Endothelial cell of umbilical vein (primary cell): ENCODE measurements at regions not wholly inside any gene's neighbourhood (a gene's known extent, or its start where the extent isn't known, plus 50 kb on each side); places are given as distances from the start of the nearest gene placed in this dataset.

ENCODE experiments used
- BruUV-seq: library from RNA; stranded (reverse); fragments of 400-500 nt; replicated peaks from 2 replicates; lab custom pipeline; 2021; lab: Mats Ljungman, UMichigan
- CTCF ChIA-PET: fragments of 300-600, 350-600 bp; sonication (Branson Sonifier 250); formaldehyde crosslinking; loops from one replicate; lab custom pipeline; 2021; ENCODE audit warnings: antibody characterized with exemption, inconsistent platforms; lab: Charles Lee
- POLR2A ChIA-PET: fragments of 300-600, 350-600 bp; sonication (Branson Sonifier 250); formaldehyde crosslinking; loops from one replicate; lab custom pipeline; 2021; ENCODE audit warnings: antibody characterized with exemption, inconsistent platforms; lab: Charles Lee
- DNase-seq: peaks from one replicate; pipeline ENCODE4 v3.0.0-alpha.2; 2011; ENCODE audit warnings: low read depth, low spot score
- FAIRE-seq: peaks from 2 replicates; lab custom pipeline; 2011; peaks lifted over from hg19 to GRCh38; lab: Jason Lieb, UNC
- H2AFZ ChIP-seq: 2 replicates; pipeline ENCODE4 v1.6.0; 2012; ENCODE audit warnings: low read depth, low read length, control low read depth, inconsistent platforms
- H3K27ac ChIP-seq: 2 replicates; pipeline ENCODE4 v1.5.1; 2011; ENCODE audit warnings: low read depth, mild to moderate bottlenecking, control low read depth, low read length, moderate library complexity; ENCODE audit not compliant: insufficient read depth
- H3K27me3 ChIP-seq, 2 experiments: 2 replicates each; pipeline versions ENCODE4 v1.6.0 to v1.6.1; 2011; ENCODE audit warnings: low read length in 2 of 2, mixed read lengths in 1 of 2; ENCODE audit not compliant: control insufficient read depth in 2 of 2, insufficient read depth in 2 of 2
- H3K36me3 ChIP-seq, 2 experiments: 2 replicates in 1 of 2; 3 replicates in 1 of 2; pipeline ENCODE4 v1.5.1; 2011; ENCODE audit warnings: low read length in 2 of 2, mild to moderate bottlenecking in 1 of 2, moderate library complexity in 1 of 2; ENCODE audit not compliant: control insufficient read depth in 2 of 2, insufficient read depth in 2 of 2; ENCODE audit errors: extremely low read depth in 1 of 2
- H3K4me1 ChIP-seq: 3 replicates; pipeline ENCODE4 v1.5.1; 2011; ENCODE audit warnings: mild to moderate bottlenecking, low read length; ENCODE audit not compliant: control insufficient read depth, insufficient read depth; ENCODE audit errors: extremely low read depth
- H3K4me2 ChIP-seq: 2 replicates; pipeline ENCODE4 v1.6.1; 2011; ENCODE audit warnings: low read length, control low read depth, mixed read lengths; ENCODE audit not compliant: insufficient read depth
- H3K4me3 ChIP-seq, 3 experiments: fragments of 200-600 bp in 1 of 3; sonication (generic), shearing (Covaris generic) in 1 of 3; replicated peaks in 1 of 3; 2 replicates each; pipeline ENCODE4 v1.5.1; 2011 to 2016; ENCODE audit warnings: control low read depth in 3 of 3, low read length in 3 of 3, mild to moderate bottlenecking in 2 of 3, inconsistent platforms in 1 of 3, low read depth in 1 of 3, moderate library complexity in 1 of 3; ENCODE audit not compliant: insufficient read depth in 1 of 3
- H3K79me2 ChIP-seq: 2 replicates; pipeline ENCODE4 v1.6.0; 2012; ENCODE audit warnings: low read length, inconsistent platforms; ENCODE audit not compliant: control insufficient read depth, insufficient read depth
- H3K9ac ChIP-seq: replicated peaks from 2 replicates; pipeline ENCODE3; 2011; ENCODE audit warnings: low read length, control low read depth; ENCODE audit not compliant: insufficient read depth; ENCODE audit errors: extremely low read depth
- H3K9me1 ChIP-seq: replicated peaks from 3 replicates; pipeline ENCODE4 v1.6.0; 2011; ENCODE audit warnings: mild to moderate bottlenecking, low read length; ENCODE audit not compliant: control insufficient read depth, insufficient read depth; ENCODE audit errors: extremely low read depth
- H3K9me3 ChIP-seq: replicated peaks from 2 replicates; pipeline ENCODE4 v1.5.1; 2012; ENCODE audit warnings: low read length, inconsistent platforms; ENCODE audit not compliant: control insufficient read depth, insufficient read depth
- H4K20me1 ChIP-seq: replicated peaks from 2 replicates; pipeline ENCODE3; 2011; ENCODE audit warnings: mild to moderate bottlenecking, low read length; ENCODE audit not compliant: control insufficient read depth, insufficient read depth; ENCODE audit errors: extremely low read depth
- EZH2 ChIP-seq: IDR thresholded peaks from 2 replicates; pipeline ENCODE4 v1.6.1; 2012; ENCODE audit warnings: borderline replicate concordance, low read depth, mild to moderate bottlenecking, moderate library complexity, low read length, inconsistent platforms; ENCODE audit not compliant: severe bottlenecking
- FOS ChIP-seq: IDR thresholded peaks from 2 replicates; pipeline ENCODE4 v1.6.1; 2011; ENCODE audit warnings: mild to moderate bottlenecking, low read length, moderate library complexity, borderline replicate concordance; ENCODE audit not compliant: insufficient read depth
- GATA2 ChIP-seq: IDR thresholded peaks from 2 replicates; pipeline ENCODE4 v1.7.0; 2011; ENCODE audit warnings: low read depth, mild to moderate bottlenecking, moderate library complexity, mixed read lengths, low read length; ENCODE audit not compliant: insufficient read length, insufficient read depth
- JUN ChIP-seq: IDR thresholded peaks from 2 replicates; pipeline ENCODE4 v1.6.1; 2011; ENCODE audit warnings: borderline replicate concordance, low read depth; ENCODE audit not compliant: insufficient read length, insufficient read depth
- MYC ChIP-seq: IDR thresholded peaks from one replicate; pipeline ENCODE4 v1.6.1; 2011; ENCODE audit warnings: mild to moderate bottlenecking, low read depth, low read length
- POLR2A ChIP-seq: IDR thresholded peaks from 2 replicates; pipeline ENCODE4 v1.6.1; 2012; ENCODE audit warnings: low read depth, mild to moderate bottlenecking, control low read depth, low read length
- POLR2AphosphoS5 ChIP-seq: IDR thresholded peaks from 2 replicates; pipeline ENCODE4 v1.6.1; 2012; ENCODE audit warnings: low read depth, mild to moderate bottlenecking, control low read depth, low read length, moderate library complexity; ENCODE audit not compliant: insufficient read depth
- dilution Hi-C: fragments of 300-500 bp; cut with MboI; formaldehyde crosslinking; loops from one replicate; pipeline ENCODE4 v1.15.0; 2019; ENCODE audit warnings: low sequenced_read_pairs; ENCODE audit not compliant: extremely low pct_ligation_motif_present
- intact Hi-C: fragments of 100-400 bp; cut with micrococcal nuclease; formaldehyde crosslinking; loops from one replicate; pipeline ENCODE4 v1.10.0; 2022
- TF ChIP-seq, protein P1 (sequence below), 2 donors: IDR thresholded peaks; 1 replicate in 1 of 2; 2 replicates in 1 of 2; pipeline ENCODE4 v1.5.1; 2011; ENCODE audit warnings: low read length in 2 of 2, mild to moderate bottlenecking in 2 of 2, moderate library complexity in 2 of 2, control low read depth in 1 of 2, inconsistent platforms in 1 of 2, low read depth in 1 of 2; ENCODE audit not compliant: insufficient read depth in 1 of 2; ENCODE audit errors: extremely low read depth in 1 of 2
- TF ChIP-seq, protein P2 (sequence below): IDR thresholded peaks from 2 replicates; pipeline ENCODE4 v1.6.1; 2011; ENCODE audit not compliant: insufficient read depth, insufficient read length

DNA sequence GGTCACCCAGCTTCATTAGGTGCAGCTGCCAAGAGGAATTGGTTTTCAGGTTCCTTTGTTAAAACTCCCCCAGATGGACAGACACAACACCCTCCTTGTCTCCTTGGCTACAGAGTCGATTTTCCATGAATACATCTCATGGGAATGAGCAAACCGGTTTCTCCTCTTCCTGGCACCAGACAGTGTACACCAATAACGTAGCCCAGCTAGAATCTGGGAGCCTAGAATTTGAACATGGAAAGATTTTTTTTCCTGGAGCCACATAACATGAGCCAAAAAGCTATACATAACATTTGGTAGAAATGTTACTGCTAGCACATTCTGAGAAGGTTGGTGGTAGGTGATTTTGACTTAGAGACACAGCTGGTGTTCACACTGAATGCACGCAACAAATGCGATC is 62.9 kb upstream of the SLC34A2 start:
- H3K9ac ChIP-seq: no peak overlapping the region
- POLR2A ChIA-PET: no interaction called here
- no TSS peak for BruUV-seq
- CTCF ChIA-PET: no interaction called here
- H3K4me2 ChIP-seq: no peak overlapping the region
- FAIRE-seq (no peak), DNase-seq (no peak)
- no peaks in the 10 kb centered on the region for H3K79me2 ChIP-seq
- H3K27me3 ChIP-seq: no peaks in the 10 kb centered on the region
- no peak overlapping the region for H2AFZ ChIP-seq
- no peak overlapping the region for H3K4me3 ChIP-seq
- H3K4me1 ChIP-seq: no peaks in the 10 kb centered on the region
- no peaks in the 10 kb centered on the region for H3K9me1 ChIP-seq
- intact Hi-C loops: no loop called here
- no peak overlapping the region for H3K27ac ChIP-seq
- H4K20me1 ChIP-seq: no peaks in the 10 kb centered on the region
- H3K36me3 ChIP-seq: no peaks in the 10 kb centered on the region
- TF ChIP-seq GATA2 (no peak), POLR2A (no peak), MYC (no peak), EZH2 (no peak), JUN (no peak), FOS (no peak), POLR2AphosphoS5 (no peak)
- TF ChIP-seq, protein P1, sequence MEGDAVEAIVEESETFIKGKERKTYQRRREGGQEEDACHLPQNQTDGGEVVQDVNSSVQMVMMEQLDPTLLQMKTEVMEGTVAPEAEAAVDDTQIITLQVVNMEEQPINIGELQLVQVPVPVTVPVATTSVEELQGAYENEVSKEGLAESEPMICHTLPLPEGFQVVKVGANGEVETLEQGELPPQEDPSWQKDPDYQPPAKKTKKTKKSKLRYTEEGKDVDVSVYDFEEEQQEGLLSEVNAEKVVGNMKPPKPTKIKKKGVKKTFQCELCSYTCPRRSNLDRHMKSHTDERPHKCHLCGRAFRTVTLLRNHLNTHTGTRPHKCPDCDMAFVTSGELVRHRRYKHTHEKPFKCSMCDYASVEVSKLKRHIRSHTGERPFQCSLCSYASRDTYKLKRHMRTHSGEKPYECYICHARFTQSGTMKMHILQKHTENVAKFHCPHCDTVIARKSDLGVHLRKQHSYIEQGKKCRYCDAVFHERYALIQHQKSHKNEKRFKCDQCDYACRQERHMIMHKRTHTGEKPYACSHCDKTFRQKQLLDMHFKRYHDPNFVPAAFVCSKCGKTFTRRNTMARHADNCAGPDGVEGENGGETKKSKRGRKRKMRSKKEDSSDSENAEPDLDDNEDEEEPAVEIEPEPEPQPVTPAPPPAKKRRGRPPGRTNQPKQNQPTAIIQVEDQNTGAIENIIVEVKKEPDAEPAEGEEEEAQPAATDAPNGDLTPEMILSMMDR (IDR thresholded peaks at IDR 0.05; ENCODE audit: extremely low read depth in 1 of 2, insufficient read depth in 1 of 2, low read depth in 1 of 2, low read length in 2 of 2): no peak
- TF ChIP-seq, protein P2, sequence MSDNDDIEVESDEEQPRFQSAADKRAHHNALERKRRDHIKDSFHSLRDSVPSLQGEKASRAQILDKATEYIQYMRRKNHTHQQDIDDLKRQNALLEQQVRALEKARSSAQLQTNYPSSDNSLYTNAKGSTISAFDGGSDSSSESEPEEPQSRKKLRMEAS: no peak
- dilution Hi-C loops: no loop called here
- H3K9me3 ChIP-seq: no peaks in the 10 kb centered on the region
